Sigmoid colon (tissue), 6 donors: ENCODE measurements at regions not wholly inside any gene's neighbourhood (a gene's known extent, or its start where the extent isn't known, plus 50 kb on each side); places are given as distances from the start of the nearest gene placed in this dataset.

ENCODE experiments used
- DNase-seq: peaks from one replicate; pipeline ENCODE4 v3.0.0-alpha.2; 2019
- H3K27ac ChIP-seq, 4 donors: fragments of 200-600 bp; sonication (generic); one replicate each; pipeline ENCODE4 v1.5.1; 2016 to 2019; ENCODE audit warnings: mild to moderate bottlenecking in 1 of 4
- H3K27me3 ChIP-seq, 3 donors: fragments of 200-600 bp; sonication (generic); one replicate each; pipeline ENCODE4 v1.5.1; 2019; ENCODE audit warnings: mild to moderate bottlenecking in 1 of 3
- H3K36me3 ChIP-seq, 4 donors: fragments of 200-600 bp; sonication (generic); one replicate each; pipeline ENCODE4 v1.5.1; 2016 to 2019
- H3K4me1 ChIP-seq, 4 donors: fragments of 200-600 bp; sonication (generic); one replicate each; pipeline ENCODE4 v1.5.1; 2017 to 2019
- H3K4me3 ChIP-seq, 4 donors: fragments of 200-600 bp; sonication (generic); one replicate each; pipeline ENCODE4 v1.5.1; 2017 to 2019; ENCODE audit warnings: mild to moderate bottlenecking in 2 of 4, moderate library complexity in 1 of 4
- H3K9me3 ChIP-seq, 4 donors: fragments of 200-600 bp in 3 of 4; sonication (generic) in 3 of 4; one replicate each; pipeline versions ENCODE4 v1.5.1 to v1.6.1; 2013 to 2019
- EP300 ChIP-seq, 4 donors: sonication (generic); formaldehyde crosslinking; IDR thresholded peaks; one replicate each; pipeline ENCODE4 v1.6.1; 2017; ENCODE audit warnings: antibody characterized with exemption in 4 of 4
- POLR2A ChIP-seq, 2 donors: fragments of 450-650 bp; IDR thresholded peaks; one replicate each; pipeline ENCODE4 v1.6.1; 2016; ENCODE audit warnings: antibody characterized with exemption in 2 of 2, mild to moderate bottlenecking in 2 of 2, moderate library complexity in 2 of 2
- POLR2AphosphoS5 ChIP-seq, 4 donors: sonication (generic); formaldehyde crosslinking; IDR thresholded peaks; one replicate each; pipeline ENCODE4 v1.6.1; 2017; ENCODE audit warnings: antibody characterized with exemption in 4 of 4
- WGBS, 2 donors: extraction: QIAGEN DNeasy Blood & Tissue Kit; methylation state at CpG; one replicate each; pipeline ENCODE4 v1.1.7; 2013; 5-methylcytosine and 5-hydroxymethylcytosine counted together
- intact Hi-C: fragments of 100-400 bp; cut with DNase I; formaldehyde crosslinking; loops from one replicate; pipeline ENCODE4 v1.15.1; 2023
- TF ChIP-seq, protein P1 (sequence below), 4 experiments: fragments of 450-650 bp in 3 of 4; fragments of 200-600 bp in 1 of 4; IDR thresholded peaks; one replicate each; pipeline ENCODE4 v1.5.1; 2016 to 2019; ENCODE audit warnings: antibody characterized with exemption in 4 of 4, mild to moderate bottlenecking in 3 of 4, moderate library complexity in 2 of 4
- donor health status: healthy with polysubstance abuse.
- donor health status: healthy.

DNA sequence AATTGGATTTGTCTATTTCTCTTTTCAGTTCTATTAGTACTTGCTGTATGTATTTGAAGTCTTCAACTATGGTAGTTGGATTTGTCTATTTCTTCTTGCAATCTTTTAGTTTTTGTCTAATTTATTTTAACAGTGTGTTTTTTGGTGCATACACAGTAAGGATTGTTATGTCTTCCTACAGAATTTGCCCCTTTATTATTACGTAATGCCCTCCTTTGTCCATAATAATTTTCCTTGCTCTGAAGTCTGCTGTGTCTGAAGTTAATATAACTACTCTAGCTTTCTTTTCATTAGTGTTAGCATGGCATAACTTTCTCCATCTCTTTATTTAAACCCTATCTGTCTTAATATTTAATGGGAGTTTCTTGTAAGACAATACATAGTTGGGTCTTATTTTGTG lies 105.1 kb upstream of the STT3B start:
- H3K4me1 ChIP-seq = no peaks in the 10 kb centered on the region
- no peak overlapping the region for H3K27ac ChIP-seq
- intact Hi-C loops = no loop called here

DNA sequence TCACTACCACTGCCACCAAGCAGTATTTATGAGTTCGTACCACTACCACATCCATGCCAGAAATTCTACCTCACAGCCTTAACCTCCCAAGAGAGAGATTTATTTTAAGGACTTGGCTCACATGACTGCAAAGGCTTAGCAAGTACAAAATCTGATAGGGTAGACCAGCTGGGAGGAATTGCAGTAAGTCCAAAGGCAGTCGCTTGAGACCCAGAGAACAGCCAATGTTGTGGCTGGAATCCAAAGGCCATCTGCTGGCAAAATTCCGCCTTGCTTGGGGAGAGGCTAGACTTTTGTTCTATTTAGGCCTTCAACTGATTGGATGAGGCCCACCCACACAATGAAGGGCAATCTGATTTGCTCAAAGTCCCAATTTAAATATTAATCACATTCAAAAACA lies 101.4 kb upstream of the STT3B start:
- Histone ChIP-seq H3K27ac (no peak overlapping the region), H3K4me1 (no peaks in the 10 kb centered on the region), H3K36me3 (no peaks in the 10 kb centered on the region), H3K27me3 (no peaks in the 10 kb centered on the region), H3K4me3 (no peak overlapping the region), H3K9me3 (peaks cover 0 to 11% (median 0%) of the 10 kb centered on the region in 4 donors)
- TF ChIP-seq POLR2A (IDR thresholded peaks at IDR 0.05) = no peak
- TF ChIP-seq POLR2AphosphoS5 (IDR thresholded peaks at IDR 0.05) = no peak
- no peak for TF ChIP-seq EP300 (IDR thresholded peaks at IDR 0.05)
- TF ChIP-seq, protein P1, sequence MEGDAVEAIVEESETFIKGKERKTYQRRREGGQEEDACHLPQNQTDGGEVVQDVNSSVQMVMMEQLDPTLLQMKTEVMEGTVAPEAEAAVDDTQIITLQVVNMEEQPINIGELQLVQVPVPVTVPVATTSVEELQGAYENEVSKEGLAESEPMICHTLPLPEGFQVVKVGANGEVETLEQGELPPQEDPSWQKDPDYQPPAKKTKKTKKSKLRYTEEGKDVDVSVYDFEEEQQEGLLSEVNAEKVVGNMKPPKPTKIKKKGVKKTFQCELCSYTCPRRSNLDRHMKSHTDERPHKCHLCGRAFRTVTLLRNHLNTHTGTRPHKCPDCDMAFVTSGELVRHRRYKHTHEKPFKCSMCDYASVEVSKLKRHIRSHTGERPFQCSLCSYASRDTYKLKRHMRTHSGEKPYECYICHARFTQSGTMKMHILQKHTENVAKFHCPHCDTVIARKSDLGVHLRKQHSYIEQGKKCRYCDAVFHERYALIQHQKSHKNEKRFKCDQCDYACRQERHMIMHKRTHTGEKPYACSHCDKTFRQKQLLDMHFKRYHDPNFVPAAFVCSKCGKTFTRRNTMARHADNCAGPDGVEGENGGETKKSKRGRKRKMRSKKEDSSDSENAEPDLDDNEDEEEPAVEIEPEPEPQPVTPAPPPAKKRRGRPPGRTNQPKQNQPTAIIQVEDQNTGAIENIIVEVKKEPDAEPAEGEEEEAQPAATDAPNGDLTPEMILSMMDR (IDR thresholded peaks at IDR 0.05) = no peak
- DNase-seq = no peak
- 88 to 90% methylated on average over 3 of the region's 3 CpGs for WGBS, 2 donors
- intact Hi-C loops = no loop called here

More for the DNA sequence above, 105.1 kb upstream of the STT3B start:
- Histone ChIP-seq H3K36me3 (no peaks in the 10 kb centered on the region), H3K27me3 (no peaks in the 10 kb centered on the region), H3K9me3 (peaks cover 0 to 4% (median 0%) of the 10 kb centered on the region in 4 donors), H3K4me3 (no peak overlapping the region)
- DNase-seq = no peak
- 97% methylated on average over 1 of the region's 1 CpG for WGBS, 2 donors
- TF ChIP-seq, protein P1 (IDR thresholded peaks at IDR 0.05) = no peak
- TF ChIP-seq EP300 (IDR thresholded peaks at IDR 0.05) (no peak), POLR2A (IDR thresholded peaks at IDR 0.05) (no peak), POLR2AphosphoS5 (IDR thresholded peaks at IDR 0.05) (no peak)

DNA sequence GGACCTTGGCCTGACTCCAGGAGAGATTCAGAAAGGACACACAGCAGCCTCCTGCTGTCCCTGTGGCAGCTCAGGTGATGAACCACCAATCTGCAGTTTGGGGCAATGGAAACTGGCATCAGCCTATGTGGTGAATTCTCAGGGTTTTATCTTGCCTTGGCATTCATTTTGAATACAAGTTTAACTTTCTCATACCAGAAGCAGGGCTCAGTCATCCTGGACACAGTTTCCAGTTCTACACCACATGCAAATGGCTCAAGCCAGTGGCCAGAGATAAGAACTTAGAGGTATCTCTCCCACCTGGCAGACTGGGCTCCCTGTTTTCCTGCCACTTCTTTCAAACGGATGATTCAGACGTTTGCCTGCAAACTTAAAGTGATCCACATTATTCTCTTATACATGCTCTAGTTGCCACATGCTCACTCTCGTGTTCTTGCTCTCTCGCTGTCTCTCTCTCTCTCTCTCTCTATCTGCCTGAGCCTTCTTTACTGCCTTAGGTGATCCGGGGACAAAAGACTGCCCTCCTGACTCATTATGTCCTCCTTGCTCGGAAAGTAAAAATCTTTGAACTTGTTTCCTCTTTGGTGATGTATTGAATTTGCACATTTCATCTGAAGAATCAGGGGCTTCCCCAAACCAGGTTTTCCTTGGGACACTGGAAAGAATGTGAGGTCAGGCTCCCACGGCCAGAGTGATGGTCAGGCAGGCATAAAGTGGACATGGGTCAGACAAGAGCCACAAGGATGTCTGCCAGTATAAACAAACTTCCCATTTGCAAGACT lies 99.6 kb upstream of the STT3B start:
- Histone ChIP-seq H3K4me1 (no peaks in the 10 kb centered on the region), H3K27me3 (no peaks in the 10 kb centered on the region), H3K4me3 (no peak overlapping the region), H3K36me3 (no peaks in the 10 kb centered on the region), H3K9me3 (peaks cover 0 to 15% (median 4%) of the 10 kb centered on the region in 4 donors), H3K27ac (no peak overlapping the region)
- TF ChIP-seq, protein P1 (IDR thresholded peaks at IDR 0.05) = no peak
- TF ChIP-seq POLR2AphosphoS5 (IDR thresholded peaks at IDR 0.05) (no peak), POLR2A (IDR thresholded peaks at IDR 0.05) (no peak), EP300 (IDR thresholded peaks at IDR 0.05) (no peak)
- intact Hi-C loops = no loop called here
- DNase-seq = no peak
- 79 to 80% methylated on average over 7 of the region's 7 CpGs for WGBS, 2 donors

DNA sequence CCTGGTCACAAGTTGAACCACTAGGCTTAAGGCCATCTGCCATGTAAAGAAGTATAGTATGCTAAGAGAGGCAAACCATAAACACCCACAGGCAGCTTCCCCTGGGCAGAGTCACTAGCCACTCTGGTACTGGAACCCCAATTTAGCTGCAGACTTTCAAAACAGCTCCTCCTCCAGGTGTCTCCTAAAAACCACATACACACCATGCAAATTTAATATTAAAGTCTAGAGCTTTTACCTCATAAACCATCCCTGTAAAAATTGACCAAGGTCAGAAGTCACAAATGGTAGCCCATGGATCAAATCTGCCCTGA lies 99.1 kb upstream of the STT3B start:
- Histone ChIP-seq H3K4me1 (no peaks in the 10 kb centered on the region), H3K9me3 (peaks cover 0 to 15% (median 4%) of the 10 kb centered on the region in 4 donors), H3K27ac (no peak overlapping the region), H3K4me3 (no peak overlapping the region), H3K27me3 (no peaks in the 10 kb centered on the region), H3K36me3 (no peaks in the 10 kb centered on the region)
- TF ChIP-seq, protein P1 (IDR thresholded peaks at IDR 0.05) = no peak
- TF ChIP-seq POLR2AphosphoS5 (IDR thresholded peaks at IDR 0.05) (no peak), EP300 (IDR thresholded peaks at IDR 0.05) (no peak), POLR2A (IDR thresholded peaks at IDR 0.05) (no peak)
- no peak for DNase-seq
- intact Hi-C loops = no loop called here

DNA sequence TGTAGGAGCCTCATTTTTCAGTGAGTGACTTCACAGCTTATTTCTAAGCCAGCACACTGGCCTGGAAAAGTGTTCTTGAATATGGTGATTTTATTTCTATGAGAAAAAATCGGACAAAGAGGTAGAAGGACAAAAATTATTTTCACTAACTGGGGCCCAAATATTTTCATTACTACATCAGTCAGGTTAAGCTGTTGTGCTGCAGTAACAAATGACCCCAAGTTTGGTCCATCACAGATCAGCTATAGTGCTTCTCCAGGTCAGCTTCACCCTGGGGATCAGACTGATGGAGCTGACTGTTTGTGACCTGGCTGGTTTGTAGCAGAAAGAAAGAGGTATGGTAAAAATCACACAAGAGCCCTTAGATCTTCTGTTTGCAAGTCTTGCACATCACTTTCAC lies 97.9 kb upstream of the STT3B start:
- Histone ChIP-seq H3K27me3 (no peaks in the 10 kb centered on the region), H3K4me3 (no peak overlapping the region), H3K27ac (no peak overlapping the region), H3K36me3 (no peaks in the 10 kb centered on the region), H3K9me3 (peaks cover 0 to 10% (median 4%) of the 10 kb centered on the region in 4 donors), H3K4me1 (no peaks in the 10 kb centered on the region)
- TF ChIP-seq POLR2A (IDR thresholded peaks at IDR 0.05) (no peak), POLR2AphosphoS5 (IDR thresholded peaks at IDR 0.05) (no peak), EP300 (IDR thresholded peaks at IDR 0.05) (no peak)
- TF ChIP-seq, protein P1 (IDR thresholded peaks at IDR 0.05) = no peak
- WGBS, 2 donors = 85 to 88% methylated on average over 1 of the region's 1 CpG
- DNase-seq = no peak
- intact Hi-C loops = no loop called here
